ENCODE measurements at regions not wholly inside any gene's neighbourhood (a gene's known extent, or its start where the extent isn't known, plus 50 kb on each side); places are given as distances from the start of the nearest gene placed in this dataset.

- no peak for DNase-seq (ENCODE audit: low spot score)
Observed at GRCh38 chr14:101193845-101194372, 290.4 kb upstream of the RTL1 start.

GRCh38 chr14:101194373-101195308 is 291.1 kb upstream of the RTL1 start:
- no peak for DNase-seq (ENCODE audit: low spot score)

GRCh38 chr14:101195309-101195901 is 291.9 kb upstream of the RTL1 start:
- no peak for DNase-seq (ENCODE audit: low spot score)

- no peak for DNase-seq (ENCODE audit: low spot score)
Observed at GRCh38 chr14:101196051-101196712, 292.7 kb upstream of the RTL1 start.

GRCh38 chr14:101196795-101197590 is 293.5 kb upstream of the RTL1 start:
- no peak for DNase-seq (ENCODE audit: low spot score)

- no peak for DNase-seq (ENCODE audit: low spot score)
Observed at GRCh38 chr14:101197595-101198397, 294.3 kb upstream of the RTL1 start.

- no peak for DNase-seq (ENCODE audit: low spot score)
Observed at GRCh38 chr14:101198398-101199027, 295.0 kb upstream of the RTL1 start.

- no peak for DNase-seq (ENCODE audit: low spot score)
Observed at GRCh38 chr14:101199028-101199770, 295.7 kb upstream of the RTL1 start.

GRCh38 chr14:101200008-101200649 is 296.6 kb upstream of the RTL1 start:
- no peak for DNase-seq (ENCODE audit: low spot score)

GRCh38 chr14:101200650-101201516 is 297.4 kb upstream of the RTL1 start:
- no peak for DNase-seq (ENCODE audit: low spot score)

- DNase-seq (ENCODE audit: low spot score): no peak
Observed at GRCh38 chr14:101201535-101202151, 298.1 kb upstream of the RTL1 start.

GRCh38 chr14:101202627-101203404 is 299.3 kb upstream of the RTL1 start:
- no peak for DNase-seq (ENCODE audit: low spot score)

- DNase-seq (ENCODE audit: low spot score): no peak
Observed at GRCh38 chr14:101206556-101206955, 303.0 kb upstream of the RTL1 start.

- DNase-seq (ENCODE audit: low spot score): no peak
Observed at GRCh38 chr14:101207041-101207440, 303.5 kb upstream of the RTL1 start.

- no peak for DNase-seq (ENCODE audit: low spot score)
Observed at GRCh38 chr14:101207897-101208296, 304.4 kb upstream of the RTL1 start.

GRCh38 chr14:101209594-101209993 is 306.1 kb upstream of the RTL1 start:
- DNase-seq (ENCODE audit: low spot score): no peak

- DNase-seq (ENCODE audit: low spot score): no peak
Observed at GRCh38 chr14:101215266-101215665, 311.7 kb upstream of the RTL1 start.
